HUES6 (cell line): ENCODE measurements at regions not wholly inside any gene's neighbourhood (a gene's known extent, or its start where the extent isn't known, plus 50 kb on each side); places are given as distances from the start of the nearest gene placed in this dataset.

Experiments used
- H3K27ac ChIP-seq: 2 replicates; pipeline ENCODE4 v1.7.0; 2013; ENCODE audit warnings: low read depth, mild to moderate bottlenecking, low read length, inconsistent platforms
- H3K27me3 ChIP-seq: 2 replicates; pipeline ENCODE4 v1.6.1; 2013; ENCODE audit warnings: low read length; ENCODE audit not compliant: control insufficient read depth, insufficient read depth
- H3K36me3 ChIP-seq: 2 replicates; pipeline ENCODE4 v1.6.1; 2013; ENCODE audit warnings: low read length; ENCODE audit not compliant: control insufficient read depth, insufficient read depth
- H3K4me1 ChIP-seq: 2 replicates; pipeline ENCODE4 v1.6.1; 2013; ENCODE audit warnings: low read length; ENCODE audit not compliant: control insufficient read depth, insufficient read depth
- H3K4me3 ChIP-seq: 2 replicates; pipeline ENCODE4 v1.5.1; 2013; ENCODE audit warnings: low read depth, low read length
- H3K9ac ChIP-seq: one replicate; pipeline ENCODE4 v1.6.1; 2013; ENCODE audit warnings: mild to moderate bottlenecking, low read length
- H3K9me3 ChIP-seq: 2 replicates; pipeline ENCODE4 v1.6.1; 2013; ENCODE audit warnings: low read depth, low read length; ENCODE audit not compliant: control insufficient read depth, insufficient read depth

DNA sequence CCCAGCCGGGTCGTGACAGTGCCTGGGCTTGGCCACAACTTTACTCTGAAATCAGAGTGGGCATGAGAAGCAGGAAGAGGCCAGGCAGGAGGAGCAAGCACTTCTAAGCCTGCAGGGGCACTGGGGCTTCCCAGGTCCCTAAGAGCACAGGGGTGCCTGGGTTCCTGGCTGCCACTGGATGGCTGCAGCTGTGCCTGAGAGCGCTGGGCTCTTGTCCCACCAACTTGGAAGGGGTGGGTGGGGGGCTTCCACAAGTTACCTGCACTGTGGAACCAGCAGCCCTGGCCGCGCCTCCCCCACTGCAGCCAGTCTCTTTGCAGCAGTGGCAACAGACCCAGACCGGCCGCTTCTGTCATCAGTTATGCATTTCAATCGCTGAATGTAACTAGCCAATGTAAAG, 434.7 kb upstream of the GRM3 start:
- Histone ChIP-seq H3K27me3 (no peaks in the 10 kb centered on the region), H3K9ac (no peak overlapping the region), H3K4me1 (no peaks in the 10 kb centered on the region), H3K4me3 (no peak overlapping the region), H3K27ac (no peak overlapping the region), H3K36me3 (no peaks in the 10 kb centered on the region), H3K9me3 (no peaks in the 10 kb centered on the region)

- H3K9me3 ChIP-seq, result no peaks in the 10 kb centered on the region
- no peak overlapping the region for H3K4me3 ChIP-seq
- no peaks in the 10 kb centered on the region for H3K27me3 ChIP-seq
- H3K36me3 ChIP-seq, result no peaks in the 10 kb centered on the region
- H3K9ac ChIP-seq, result no peak overlapping the region
- H3K27ac ChIP-seq, result no peak overlapping the region
- no peaks in the 10 kb centered on the region for H3K4me1 ChIP-seq
These were observed 436.0 kb upstream of the GRM3 start for GRCh38 chr7:86207740-86208139.

- Histone ChIP-seq H3K27me3 (no peaks in the 10 kb centered on the region), H3K4me1 (no peaks in the 10 kb centered on the region), H3K27ac (no peak overlapping the region), H3K9me3 (peaks cover 9% of the 10 kb centered on the region; the same call in 1 of the 2 replicates), H3K9ac (no peak overlapping the region), H3K36me3 (no peaks in the 10 kb centered on the region), H3K4me3 (no peak overlapping the region)
These were observed 440.9 kb upstream of the GRM3 start for GRCh38 chr7:86202833-86203232.

GRCh38 chr7:86201767-86202166, 441.9 kb upstream of the GRM3 start:
- Histone ChIP-seq H3K4me1 (no peaks in the 10 kb centered on the region), H3K27me3 (no peaks in the 10 kb centered on the region), H3K9ac (no peak overlapping the region)

DNA sequence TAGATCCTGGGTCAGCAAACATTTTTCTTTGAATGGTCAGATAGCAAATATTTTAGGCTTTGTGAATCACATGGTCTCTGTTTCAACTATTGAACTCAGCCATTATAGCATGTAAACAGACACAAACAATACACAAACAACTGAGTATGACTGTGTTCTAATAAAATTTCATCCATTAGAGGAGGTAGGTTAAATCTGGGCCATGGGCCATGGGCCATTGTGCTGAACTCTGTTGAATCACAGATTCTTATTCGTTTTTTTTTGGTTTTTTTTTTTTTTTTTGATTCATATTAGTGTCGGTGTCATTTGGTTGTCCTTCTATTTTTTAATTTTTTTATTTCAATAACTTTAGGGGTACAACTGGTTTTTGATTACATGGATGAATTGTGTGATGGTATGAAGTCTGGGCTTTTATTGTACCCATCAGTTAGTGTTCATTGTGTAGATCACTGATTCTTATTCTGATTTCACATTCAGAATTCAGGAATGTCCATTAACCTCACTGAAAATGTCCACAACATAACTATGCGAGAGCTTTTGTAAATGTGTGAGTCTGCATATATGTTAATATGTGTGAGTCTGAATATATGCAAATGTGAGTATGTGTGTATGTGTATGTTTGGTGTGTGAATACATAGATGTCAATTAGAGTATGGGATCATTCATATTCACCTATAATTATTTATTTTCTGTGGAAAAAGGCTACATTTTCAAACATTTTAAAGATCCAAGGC, 443.7 kb upstream of the GRM3 start:
- Histone ChIP-seq H3K9me3 (peaks cover 9% of the 10 kb centered on the region; the same call in 1 of the 2 replicates), H3K36me3 (no peaks in the 10 kb centered on the region), H3K27ac (no peak overlapping the region), H3K4me3 (no peak overlapping the region), H3K27me3 (no peaks in the 10 kb centered on the region), H3K9ac (no peak overlapping the region), H3K4me1 (no peaks in the 10 kb centered on the region)

More at GRCh38 chr7:86201767-86202166, 441.9 kb upstream of the GRM3 start:
- Histone ChIP-seq H3K36me3 (no peaks in the 10 kb centered on the region), H3K9me3 (peaks cover 9% of the 10 kb centered on the region; the same call in 1 of the 2 replicates), H3K4me3 (no peak overlapping the region), H3K27ac (no peak overlapping the region)

DNA sequence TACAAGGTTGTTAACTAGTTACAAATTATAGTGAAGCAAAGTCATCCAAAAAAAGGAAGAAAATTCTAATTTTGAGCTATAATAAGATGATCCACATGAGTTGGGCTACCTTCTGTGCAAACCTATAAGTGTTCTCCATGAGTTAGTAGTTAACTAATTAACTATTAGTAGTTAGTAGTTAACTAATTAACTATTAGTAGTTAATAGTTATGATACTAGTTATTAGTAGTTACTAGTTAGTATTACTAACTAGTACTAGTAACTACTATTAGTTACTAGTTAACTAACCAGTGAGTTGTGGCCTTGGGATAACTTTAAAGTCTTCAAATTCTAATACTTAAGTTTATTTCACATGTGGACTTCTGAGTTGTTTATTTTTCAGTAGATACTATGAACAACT, 453.4 kb upstream of the GRM3 start:
- Histone ChIP-seq H3K27me3 (no peaks in the 10 kb centered on the region), H3K9me3 (no peaks in the 10 kb centered on the region)

GRCh38 chr7:86181474-86181873, 462.2 kb upstream of the GRM3 start:
- Histone ChIP-seq H3K27me3 (no peaks in the 10 kb centered on the region), H3K4me3 (no peak overlapping the region), H3K9me3 (no peaks in the 10 kb centered on the region), H3K27ac (no peak overlapping the region), H3K9ac (no peak overlapping the region), H3K36me3 (no peaks in the 10 kb centered on the region), H3K4me1 (no peaks in the 10 kb centered on the region)

More for the DNA sequence above, 453.4 kb upstream of the GRM3 start:
- H3K4me1 ChIP-seq, result no peaks in the 10 kb centered on the region
- H3K4me3 ChIP-seq, result no peak overlapping the region
- no peaks in the 10 kb centered on the region for H3K36me3 ChIP-seq
- no peak overlapping the region for H3K27ac ChIP-seq
- H3K9ac ChIP-seq, result no peak overlapping the region

GRCh38 chr7:86164827-86165226, 478.9 kb upstream of the GRM3 start:
- H3K36me3 ChIP-seq, result no peaks in the 10 kb centered on the region
- no peaks in the 10 kb centered on the region for H3K9me3 ChIP-seq
- no peak overlapping the region for H3K27ac ChIP-seq
- H3K4me1 ChIP-seq, result no peaks in the 10 kb centered on the region
- H3K4me3 ChIP-seq, result no peak overlapping the region
- H3K27me3 ChIP-seq, result no peaks in the 10 kb centered on the region
- no peak overlapping the region for H3K9ac ChIP-seq

DNA sequence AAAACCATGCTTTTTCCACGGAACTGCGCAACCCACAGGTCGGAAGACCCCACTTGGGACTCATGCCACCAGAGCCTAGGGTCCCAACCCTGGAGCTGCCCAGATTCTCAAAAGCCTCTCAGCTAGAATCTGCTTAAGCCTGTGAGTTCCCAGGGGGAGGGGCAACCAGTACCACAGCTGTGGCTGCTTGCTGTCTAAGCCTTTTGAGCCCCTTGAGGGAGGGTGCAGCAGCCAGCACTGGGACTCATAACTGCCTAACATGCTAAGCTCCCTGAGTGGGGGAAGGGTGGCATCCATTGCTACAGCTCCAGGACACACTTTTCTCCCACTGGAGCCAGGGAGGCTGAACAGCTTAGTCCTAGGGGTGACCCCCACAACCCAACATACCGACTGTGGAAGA, 485.6 kb upstream of the GRM3 start:
- H3K9ac ChIP-seq, result no peak overlapping the region
- no peaks in the 10 kb centered on the region for H3K27me3 ChIP-seq
- H3K27ac ChIP-seq, result no peak overlapping the region
- H3K4me3 ChIP-seq, result no peak overlapping the region
- no peaks in the 10 kb centered on the region for H3K36me3 ChIP-seq
- H3K4me1 ChIP-seq, result no peaks in the 10 kb centered on the region
- H3K9me3 ChIP-seq, result no peaks in the 10 kb centered on the region

DNA sequence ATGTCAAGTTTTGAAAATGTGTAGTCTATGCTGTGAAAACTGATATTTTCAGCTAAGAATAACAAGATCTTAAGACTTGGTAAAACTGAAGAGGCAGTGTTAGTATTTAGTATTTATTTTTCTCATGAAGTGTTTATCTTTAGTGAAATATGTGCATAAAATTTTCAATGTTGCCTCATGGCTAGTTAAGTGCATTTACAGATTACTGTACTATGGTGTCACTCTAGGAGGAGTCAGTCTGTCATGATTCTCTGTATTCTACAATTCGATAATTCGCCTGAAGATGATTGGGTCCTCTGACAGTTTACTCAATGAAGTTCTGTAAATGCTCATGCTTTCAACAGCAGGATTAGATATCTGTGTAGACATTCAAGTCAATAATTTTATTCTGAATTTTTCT, 488.1 kb upstream of the GRM3 start:
- H3K4me3 ChIP-seq, result no peak overlapping the region
- H3K4me1 ChIP-seq, result no peaks in the 10 kb centered on the region
- no peaks in the 10 kb centered on the region for H3K27me3 ChIP-seq
- no peaks in the 10 kb centered on the region for H3K36me3 ChIP-seq
- no peak overlapping the region for H3K27ac ChIP-seq
- H3K9me3 ChIP-seq, result no peaks in the 10 kb centered on the region
- no peak overlapping the region for H3K9ac ChIP-seq

DNA sequence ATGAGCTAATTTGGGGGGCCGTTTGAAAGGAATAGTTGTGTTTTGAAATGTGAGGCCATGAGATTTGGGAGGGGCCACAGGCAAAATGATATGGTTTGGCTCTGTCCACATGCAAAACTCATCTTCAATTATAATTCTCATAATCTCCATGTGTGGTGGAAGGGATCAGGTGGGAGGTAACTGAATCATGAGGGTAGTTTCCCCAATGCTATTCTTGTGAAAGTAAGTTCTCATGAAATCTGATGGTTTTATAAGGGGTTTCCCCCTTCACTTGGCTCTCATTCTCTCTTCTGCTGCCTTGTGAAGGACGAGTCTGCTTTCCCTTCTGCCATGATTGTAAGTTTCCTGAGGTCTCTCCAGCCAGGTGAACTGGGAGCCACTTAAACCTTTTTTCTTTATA, 490.8 kb upstream of the GRM3 start:
- H3K36me3 ChIP-seq, result no peaks in the 10 kb centered on the region
- no peak overlapping the region for H3K27ac ChIP-seq
- no peak overlapping the region for H3K4me3 ChIP-seq
- no peak overlapping the region for H3K9ac ChIP-seq
- H3K4me1 ChIP-seq, result no peaks in the 10 kb centered on the region
- H3K9me3 ChIP-seq, result no peaks in the 10 kb centered on the region
- no peaks in the 10 kb centered on the region for H3K27me3 ChIP-seq
